ENCODE measurements at regions not wholly inside any gene's neighbourhood (a gene's known extent, or its start where the extent isn't known, plus 50 kb on each side); places are given as distances from the start of the nearest gene placed in this dataset.

- TF ChIP-seq KIAA2018 (CRISPR knock-in tag; IDR thresholded peaks at IDR 0.05; ENCODE audit: borderline replicate concordance) (no peak), ZNF660 (CRISPR knock-in tag; IDR thresholded peaks at IDR 0.05; ENCODE audit: borderline replicate concordance, low read depth) (no peak), PRDM4 (CRISPR knock-in tag; IDR thresholded peaks at IDR 0.05; ENCODE audit: borderline replicate concordance) (no peak), HMG20B (CRISPR knock-in tag; conservative IDR thresholded peaks at IDR 0.05) (no peak), ZNF564 (CRISPR knock-in tag; IDR thresholded peaks at IDR 0.05) (no peak)
Observed at GRCh38 chr18:65399091-65399490, 351.7 kb upstream of the CDH7 start (continued).
